ENCODE measurements at regions not wholly inside any gene's neighbourhood (a gene's known extent, or its start where the extent isn't known, plus 50 kb on each side); places are given as distances from the start of the nearest gene placed in this dataset.

DNA sequence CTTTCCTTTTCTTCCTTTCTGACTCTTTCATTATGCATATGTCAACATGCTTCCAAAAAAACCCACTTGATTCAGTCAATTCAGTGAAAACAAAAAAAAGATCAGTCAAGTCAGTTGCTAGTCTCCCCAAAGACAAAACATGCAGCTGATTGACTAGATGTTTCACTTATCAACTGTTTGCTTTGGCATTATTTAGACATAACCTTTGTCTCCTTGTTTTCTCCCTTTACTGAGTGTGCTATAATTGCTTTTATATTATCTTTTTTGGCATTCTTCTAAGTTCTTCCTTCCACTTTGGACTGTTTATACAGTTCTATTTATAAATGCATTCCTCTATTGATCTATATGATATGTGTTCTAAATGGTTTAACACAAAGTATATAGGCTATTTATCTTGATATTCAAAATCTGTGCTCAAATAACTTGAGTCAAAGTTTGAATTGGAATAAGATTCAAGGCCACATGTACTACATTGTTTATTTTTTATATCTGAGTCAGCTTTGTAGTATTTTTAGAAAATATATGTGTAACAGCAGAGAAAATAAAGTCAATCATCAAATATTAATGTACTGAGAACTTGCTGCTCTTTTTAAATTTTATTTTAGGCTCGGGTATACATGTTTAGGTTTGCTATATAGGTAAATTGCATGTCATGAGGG lies 260.5 kb downstream of the CENPW start:
- 52 to 58% methylated on average over 1 of the region's 1 CpG for WGBS, 2 donors
- no peak for DNase-seq
- intact Hi-C loops (cut with DNase I; ENCODE audit: low total_unique reads), result no loop called here

DNA sequence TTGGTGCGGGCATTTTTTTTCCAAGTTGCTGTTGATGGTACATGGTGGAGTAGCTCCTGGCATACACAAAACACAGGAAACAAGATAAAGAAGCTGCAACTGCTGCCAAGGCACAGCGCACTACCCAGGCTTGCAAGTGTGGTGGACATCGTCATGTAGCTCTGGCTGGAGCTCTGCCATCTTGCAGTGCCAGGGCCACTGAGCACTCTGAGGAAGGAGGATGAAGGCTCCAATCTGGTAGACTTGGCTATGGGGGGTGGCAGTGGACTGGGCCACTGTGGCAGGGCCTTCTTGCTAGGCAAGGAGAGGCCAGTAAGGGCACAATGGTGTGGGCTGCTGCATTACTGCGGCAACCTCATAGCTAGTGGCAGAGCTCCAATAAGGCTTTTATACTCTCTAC lies 263.5 kb downstream of the CENPW start:
- Histone ChIP-seq H3K9me3 (no peaks in the 10 kb centered on the region), H3K36me3 (ENCODE audit: low read depth, missing control alignments) (no peaks in the 10 kb centered on the region), H3K27ac (no peak overlapping the region), H3K4me1 (no peaks in the 10 kb centered on the region), H3K4me3 (no peak overlapping the region), H3K27me3 (no peaks in the 10 kb centered on the region)
- no peak for TF ChIP-seq POLR2A (IDR thresholded peaks at IDR 0.05)
- TF ChIP-seq, protein P1, sequence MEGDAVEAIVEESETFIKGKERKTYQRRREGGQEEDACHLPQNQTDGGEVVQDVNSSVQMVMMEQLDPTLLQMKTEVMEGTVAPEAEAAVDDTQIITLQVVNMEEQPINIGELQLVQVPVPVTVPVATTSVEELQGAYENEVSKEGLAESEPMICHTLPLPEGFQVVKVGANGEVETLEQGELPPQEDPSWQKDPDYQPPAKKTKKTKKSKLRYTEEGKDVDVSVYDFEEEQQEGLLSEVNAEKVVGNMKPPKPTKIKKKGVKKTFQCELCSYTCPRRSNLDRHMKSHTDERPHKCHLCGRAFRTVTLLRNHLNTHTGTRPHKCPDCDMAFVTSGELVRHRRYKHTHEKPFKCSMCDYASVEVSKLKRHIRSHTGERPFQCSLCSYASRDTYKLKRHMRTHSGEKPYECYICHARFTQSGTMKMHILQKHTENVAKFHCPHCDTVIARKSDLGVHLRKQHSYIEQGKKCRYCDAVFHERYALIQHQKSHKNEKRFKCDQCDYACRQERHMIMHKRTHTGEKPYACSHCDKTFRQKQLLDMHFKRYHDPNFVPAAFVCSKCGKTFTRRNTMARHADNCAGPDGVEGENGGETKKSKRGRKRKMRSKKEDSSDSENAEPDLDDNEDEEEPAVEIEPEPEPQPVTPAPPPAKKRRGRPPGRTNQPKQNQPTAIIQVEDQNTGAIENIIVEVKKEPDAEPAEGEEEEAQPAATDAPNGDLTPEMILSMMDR (IDR thresholded peaks at IDR 0.05), result no peak
- DNase-seq, result no peak
- 84 to 94% methylated on average over 3 to 4 of the region's 4 CpGs for WGBS, 2 donors
- intact Hi-C loops (cut with DNase I; ENCODE audit: low total_unique reads), result no loop called here

More for the DNA sequence above, 260.5 kb downstream of the CENPW start:
- H3K4me3 ChIP-seq, result no peak overlapping the region
- no peaks in the 10 kb centered on the region for H3K4me1 ChIP-seq
- no peaks in the 10 kb centered on the region for H3K27me3 ChIP-seq
- H3K9me3 ChIP-seq, result no peaks in the 10 kb centered on the region
- no peak for TF ChIP-seq POLR2A (IDR thresholded peaks at IDR 0.05)
- TF ChIP-seq, protein P1 (IDR thresholded peaks at IDR 0.05), result no peak
- no peak overlapping the region for H3K27ac ChIP-seq
- no peaks in the 10 kb centered on the region for H3K36me3 ChIP-seq (ENCODE audit: low read depth, missing control alignments)

DNA sequence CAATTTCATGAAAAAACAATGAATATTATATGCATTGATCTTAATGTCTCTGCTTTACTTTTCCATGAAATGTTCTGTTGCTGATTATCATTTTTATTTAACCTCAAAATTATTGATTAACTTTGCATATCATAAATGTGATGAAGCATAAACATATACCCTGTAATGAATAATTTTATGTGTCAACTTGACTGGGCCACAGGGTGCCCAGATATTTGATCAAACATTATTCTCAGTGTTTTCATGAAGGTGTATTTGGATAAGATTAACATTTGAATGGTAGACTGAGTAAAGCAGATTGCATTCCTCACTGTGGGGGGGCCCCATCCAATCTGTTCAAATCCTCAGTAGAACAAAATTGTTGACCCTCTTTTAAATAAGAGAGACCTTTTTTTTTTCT lies 265.2 kb downstream of the CENPW start:
- DNase-seq, result no peak
- TF ChIP-seq POLR2A (IDR thresholded peaks at IDR 0.05), result no peak
- TF ChIP-seq, protein P1 (IDR thresholded peaks at IDR 0.05), result no peak
- Histone ChIP-seq H3K9me3 (no peaks in the 10 kb centered on the region), H3K27ac (no peak overlapping the region), H3K4me1 (no peaks in the 10 kb centered on the region), H3K4me3 (no peak overlapping the region), H3K36me3 (ENCODE audit: low read depth, missing control alignments) (no peaks in the 10 kb centered on the region), H3K27me3 (no peaks in the 10 kb centered on the region)
- intact Hi-C loops (cut with DNase I; ENCODE audit: low total_unique reads), result no loop called here

DNA sequence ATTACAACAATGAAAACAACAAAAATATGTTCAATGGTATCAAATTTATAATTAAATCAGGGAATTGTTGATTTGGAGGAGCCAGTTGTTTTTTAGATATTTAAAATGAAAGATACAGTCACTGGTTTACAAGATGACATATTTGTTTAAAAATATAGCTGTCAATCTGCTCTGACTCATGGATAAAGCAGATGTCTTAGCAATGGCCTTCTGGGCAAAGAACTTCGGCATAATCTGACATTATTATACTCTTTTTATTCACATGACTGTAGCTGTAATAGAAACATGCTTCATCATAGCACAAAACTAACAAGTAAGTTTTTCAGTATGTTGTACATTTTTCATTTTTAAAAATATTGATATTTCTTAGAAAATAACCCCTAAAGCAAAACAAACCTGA lies 267.4 kb downstream of the CENPW start:
- H3K4me1 ChIP-seq, result no peaks in the 10 kb centered on the region
- WGBS, 2 donors, result 92 to 94% methylated on average over 1 of the region's 1 CpG
- H3K27me3 ChIP-seq, result no peaks in the 10 kb centered on the region
- H3K36me3 ChIP-seq (ENCODE audit: low read depth, missing control alignments), result no peaks in the 10 kb centered on the region
- H3K4me3 ChIP-seq, result no peak overlapping the region
- no peak for TF ChIP-seq POLR2A (IDR thresholded peaks at IDR 0.05)
- TF ChIP-seq, protein P1 (IDR thresholded peaks at IDR 0.05), result no peak
- intact Hi-C loops (cut with DNase I; ENCODE audit: low total_unique reads), result no loop called here
- no peaks in the 10 kb centered on the region for H3K9me3 ChIP-seq
- no peak for DNase-seq
- no peak overlapping the region for H3K27ac ChIP-seq

DNA sequence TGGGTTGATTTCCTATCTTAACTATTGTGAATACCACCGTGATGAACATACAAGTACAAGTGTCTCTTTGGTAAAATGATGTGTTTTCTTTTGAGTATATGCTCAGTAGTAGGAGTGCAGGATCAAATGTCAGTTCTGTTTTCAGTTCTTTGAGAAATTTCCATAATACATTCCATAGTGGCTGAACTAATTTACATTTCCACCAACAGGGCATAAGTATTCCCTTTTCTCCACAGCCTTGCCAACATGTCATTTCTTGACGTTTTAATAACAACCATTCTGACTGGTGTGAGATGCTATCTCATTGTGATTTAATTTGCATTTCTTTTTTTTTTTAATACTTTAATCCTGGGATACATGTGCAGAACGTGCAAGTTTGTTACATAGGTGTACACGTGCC lies 268.8 kb downstream of the CENPW start:
- no peaks in the 10 kb centered on the region for H3K36me3 ChIP-seq (ENCODE audit: low read depth, missing control alignments)
- no peaks in the 10 kb centered on the region for H3K27me3 ChIP-seq
- WGBS, 2 donors, result 78 to 79% methylated on average over 4 of the region's 4 CpGs
- TF ChIP-seq, protein P1 (IDR thresholded peaks at IDR 0.05), result no peak
- no peak for TF ChIP-seq POLR2A (IDR thresholded peaks at IDR 0.05)
- DNase-seq, result no peak
- intact Hi-C loops (cut with DNase I; ENCODE audit: low total_unique reads), result no loop called here
- no peak overlapping the region for H3K27ac ChIP-seq
- H3K4me1 ChIP-seq, result no peaks in the 10 kb centered on the region
- H3K4me3 ChIP-seq, result no peak overlapping the region
- H3K9me3 ChIP-seq, result no peaks in the 10 kb centered on the region
